GM23338 (cell line): ENCODE measurements at regions not wholly inside any gene's neighbourhood (a gene's known extent, or its start where the extent isn't known, plus 50 kb on each side); places are given as distances from the start of the nearest gene placed in this dataset.

Source experiments
- ATAC-seq: fragments of 200-7000 bp; cut with Tn5 transposase; 3 replicates; pipeline ENCODE4 v1.9.1; 2020
- DNase-seq: peaks from one replicate; pipeline ENCODE4 v3.0.0-alpha.2; 2015; ENCODE audit warnings: low spot score
- H2AFZ ChIP-seq: fragments of 200-600 bp; sonication (generic); 2 replicates; pipeline ENCODE4 v1.8.0; 2016; ENCODE audit warnings: antibody characterized with exemption, mild to moderate bottlenecking, moderate library complexity
- H3F3A ChIP-seq: fragments of 200-600 bp; sonication (generic); replicated peaks from 2 replicates; pipeline ENCODE4 v1.8.0; 2017; ENCODE audit warnings: antibody characterized with exemption, mixed run types, low read depth
- H3K27ac ChIP-seq: fragments of 200-600 bp; sonication (generic); 2 replicates; pipeline ENCODE4 v1.6.1; 2016; ENCODE audit warnings: low read depth
- H3K27me3 ChIP-seq: fragments of 200-600 bp; sonication (generic); 2 replicates; pipeline ENCODE4 v1.8.0; 2016; ENCODE audit warnings: mild to moderate bottlenecking, mixed run types, moderate library complexity; ENCODE audit not compliant: insufficient read depth
- H3K36me3 ChIP-seq: fragments of 200-600 bp; sonication (generic); 2 replicates; pipeline ENCODE4 v1.8.0; 2016; ENCODE audit warnings: mild to moderate bottlenecking; ENCODE audit not compliant: insufficient read depth
- H3K4me1 ChIP-seq: fragments of 200-600 bp; sonication (generic); 2 replicates; pipeline ENCODE4 v1.8.0; 2016; ENCODE audit warnings: mild to moderate bottlenecking, moderate library complexity; ENCODE audit not compliant: insufficient read depth
- H3K4me2 ChIP-seq: fragments of 200-600 bp; sonication (generic); 2 replicates; pipeline ENCODE4 v1.7.1; 2017; ENCODE audit warnings: mixed run types
- H3K4me3 ChIP-seq: fragments of 200-600 bp; sonication (generic); 2 replicates; pipeline ENCODE4 v1.6.1; 2016; ENCODE audit warnings: mixed run types
- H3K79me2 ChIP-seq: fragments of 200-600 bp; sonication (generic); replicated peaks from 2 replicates; pipeline ENCODE4 v1.8.0; 2017; ENCODE audit warnings: mild to moderate bottlenecking; ENCODE audit not compliant: insufficient read depth
- H3K9me2 ChIP-seq: fragments of 200-600 bp; sonication (generic); 2 replicates; pipeline ENCODE4 v1.8.0; 2017; ENCODE audit not compliant: insufficient read depth
- H4K20me1 ChIP-seq: fragments of 200-600 bp; sonication (generic); replicated peaks from 2 replicates; pipeline ENCODE4 v1.8.0; 2017; ENCODE audit warnings: mild to moderate bottlenecking; ENCODE audit not compliant: insufficient read depth
- H3K27ac Mint-ChIP-seq: 2 replicates; pipeline ENCODE4 v1.8.0; 2020; ENCODE audit warnings: inconsistent platforms, mild to moderate bottlenecking, moderate library complexity, mixed read lengths
- H3K27me3 Mint-ChIP-seq: 3 replicates; pipeline ENCODE4 v1.8.0; 2022; ENCODE audit warnings: low read depth, mild to moderate bottlenecking, moderate library complexity, mixed read lengths, inconsistent platforms; ENCODE audit not compliant: insufficient read depth, poor library complexity
- H3K36me3 Mint-ChIP-seq: 3 replicates; pipeline ENCODE4 v1.8.0; 2021; ENCODE audit warnings: low read depth, mild to moderate bottlenecking, inconsistent platforms, moderate library complexity, mixed read lengths
- H3K4me1 Mint-ChIP-seq: 3 replicates; pipeline ENCODE4 v1.8.0; 2020; ENCODE audit warnings: mild to moderate bottlenecking, inconsistent platforms, mixed read lengths
- H3K4me3 Mint-ChIP-seq: 3 replicates; pipeline ENCODE4 v1.8.0; 2021; ENCODE audit warnings: moderate library complexity, mild to moderate bottlenecking, inconsistent platforms, mixed read lengths
- H3K9me3 Mint-ChIP-seq: 3 replicates; pipeline ENCODE4 v1.8.0; 2020; ENCODE audit warnings: moderate library complexity, mild to moderate bottlenecking, inconsistent platforms, mixed read lengths
- EZH2 ChIP-seq: fragments of 200-600 bp; sonication (generic); IDR thresholded peaks from one replicate; pipeline ENCODE4 v1.8.0; 2017; ENCODE audit warnings: antibody characterized with exemption, mild to moderate bottlenecking, low read depth; ENCODE audit not compliant: unreplicated experiment
- EZH2phosphoT487 ChIP-seq: fragments of 200-600 bp; sonication (generic); IDR thresholded peaks from one replicate; pipeline ENCODE4 v1.8.1; 2018; ENCODE audit warnings: antibody characterized with exemption; ENCODE audit not compliant: unreplicated experiment
- POLR2AphosphoS5 ChIP-seq: IDR thresholded peaks from 2 replicates; pipeline ENCODE4 v1.6.1; 2016; ENCODE audit warnings: antibody characterized with exemption, low read depth
- STAT1 ChIP-seq: IDR thresholded peaks from one replicate; pipeline ENCODE4 v1.6.1; 2016; ENCODE audit warnings: antibody characterized with exemption; ENCODE audit not compliant: unreplicated experiment
- ZNF114 ChIP-seq: fragments of 250-450 bp; sonication (Bioruptor Pico); IDR thresholded peaks from 2 replicates; pipeline ENCODE4 v1.5.0; 2020; ENCODE audit warnings: mild to moderate bottlenecking, moderate library complexity
- ZNF331 ChIP-seq: fragments of 250-450 bp; sonication (Bioruptor Pico); IDR thresholded peaks from 2 replicates; pipeline ENCODE4 v1.5.0; 2020; ENCODE audit warnings: low read depth, mild to moderate bottlenecking, moderate library complexity
- TF ChIP-seq, protein P1 (sequence below): fragments of 250-450 bp; sonication (Bioruptor Pico); IDR thresholded peaks from 2 replicates; pipeline ENCODE4 v1.5.0; 2020; ENCODE audit warnings: mild to moderate bottlenecking, moderate library complexity
- TF ChIP-seq, protein P2 (sequence below), 2 experiments: fragments of 200-600 bp in 1 of 2; sonication (generic) in 1 of 2; conservative IDR thresholded peaks; 2 replicates each; pipeline versions ENCODE4 v1.5.1 to v1.6.1; 2016 to 2017; ENCODE audit warnings: antibody characterized with exemption in 2 of 2, low read depth in 2 of 2, mild to moderate bottlenecking in 2 of 2, moderate library complexity in 1 of 2
- TF ChIP-seq, protein P3 (sequence below): IDR thresholded peaks from 2 replicates; pipeline ENCODE4 v1.6.1; 2016; ENCODE audit warnings: antibody characterized with exemption

DNA sequence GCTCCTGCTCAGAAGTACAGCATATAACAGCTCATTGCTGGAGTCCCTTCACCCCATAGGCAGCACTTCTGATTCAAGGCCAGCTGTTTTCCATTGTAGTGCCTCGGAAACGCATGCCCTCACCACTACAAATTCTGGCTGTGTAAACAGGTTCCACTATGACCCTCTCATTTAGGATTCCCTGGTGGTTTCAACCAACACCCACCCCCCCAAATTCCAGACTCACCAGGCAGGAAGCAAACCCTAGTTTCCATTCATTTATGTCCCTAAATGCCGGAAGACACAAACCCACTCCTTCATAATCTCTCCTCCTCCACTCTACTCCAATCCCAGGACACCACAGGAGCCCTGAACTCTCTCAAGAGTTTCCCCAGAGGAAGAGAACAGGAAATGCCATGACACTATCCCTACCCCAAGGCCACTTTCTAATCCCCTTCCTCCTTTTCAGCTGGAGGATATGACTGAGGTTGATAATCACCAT lies 75.9 kb upstream of the TMPO start:
- Mint-ChIP-seq H3K4me1 (peaks cover 10% of the 10 kb centered on the region), H3K9me3 (peaks cover 10% of the 10 kb centered on the region; the same call in 2 of the 3 replicates), H3K4me3 (no peak overlapping the region), H3K36me3 (no peaks in the 10 kb centered on the region), H3K27ac (no peak overlapping the region), H3K27me3 (peaks cover 4% of the 10 kb centered on the region)
- Histone ChIP-seq H3K27ac (no peak overlapping the region), H3K9me2 (peaks cover 5% of the 10 kb centered on the region; the same call in 1 of the 2 replicates), H2AFZ (peak overlapping the region; percentile 78), H4K20me1 (no peaks in the 10 kb centered on the region), H3K4me1 (peaks cover 8% of the 10 kb centered on the region; the same call in 1 of the 2 replicates), H3K4me3 (no peak overlapping the region), H3K27me3 (no peaks in the 10 kb centered on the region), H3K4me2 (no peak overlapping the region), H3K79me2 (no peaks in the 10 kb centered on the region), H3K36me3 (no peaks in the 10 kb centered on the region), H3F3A (no peaks in the 10 kb centered on the region)
- ATAC-seq: peak; percentile 24; the same call in 1 of the 3 replicates
- TF ChIP-seq, protein P1, sequence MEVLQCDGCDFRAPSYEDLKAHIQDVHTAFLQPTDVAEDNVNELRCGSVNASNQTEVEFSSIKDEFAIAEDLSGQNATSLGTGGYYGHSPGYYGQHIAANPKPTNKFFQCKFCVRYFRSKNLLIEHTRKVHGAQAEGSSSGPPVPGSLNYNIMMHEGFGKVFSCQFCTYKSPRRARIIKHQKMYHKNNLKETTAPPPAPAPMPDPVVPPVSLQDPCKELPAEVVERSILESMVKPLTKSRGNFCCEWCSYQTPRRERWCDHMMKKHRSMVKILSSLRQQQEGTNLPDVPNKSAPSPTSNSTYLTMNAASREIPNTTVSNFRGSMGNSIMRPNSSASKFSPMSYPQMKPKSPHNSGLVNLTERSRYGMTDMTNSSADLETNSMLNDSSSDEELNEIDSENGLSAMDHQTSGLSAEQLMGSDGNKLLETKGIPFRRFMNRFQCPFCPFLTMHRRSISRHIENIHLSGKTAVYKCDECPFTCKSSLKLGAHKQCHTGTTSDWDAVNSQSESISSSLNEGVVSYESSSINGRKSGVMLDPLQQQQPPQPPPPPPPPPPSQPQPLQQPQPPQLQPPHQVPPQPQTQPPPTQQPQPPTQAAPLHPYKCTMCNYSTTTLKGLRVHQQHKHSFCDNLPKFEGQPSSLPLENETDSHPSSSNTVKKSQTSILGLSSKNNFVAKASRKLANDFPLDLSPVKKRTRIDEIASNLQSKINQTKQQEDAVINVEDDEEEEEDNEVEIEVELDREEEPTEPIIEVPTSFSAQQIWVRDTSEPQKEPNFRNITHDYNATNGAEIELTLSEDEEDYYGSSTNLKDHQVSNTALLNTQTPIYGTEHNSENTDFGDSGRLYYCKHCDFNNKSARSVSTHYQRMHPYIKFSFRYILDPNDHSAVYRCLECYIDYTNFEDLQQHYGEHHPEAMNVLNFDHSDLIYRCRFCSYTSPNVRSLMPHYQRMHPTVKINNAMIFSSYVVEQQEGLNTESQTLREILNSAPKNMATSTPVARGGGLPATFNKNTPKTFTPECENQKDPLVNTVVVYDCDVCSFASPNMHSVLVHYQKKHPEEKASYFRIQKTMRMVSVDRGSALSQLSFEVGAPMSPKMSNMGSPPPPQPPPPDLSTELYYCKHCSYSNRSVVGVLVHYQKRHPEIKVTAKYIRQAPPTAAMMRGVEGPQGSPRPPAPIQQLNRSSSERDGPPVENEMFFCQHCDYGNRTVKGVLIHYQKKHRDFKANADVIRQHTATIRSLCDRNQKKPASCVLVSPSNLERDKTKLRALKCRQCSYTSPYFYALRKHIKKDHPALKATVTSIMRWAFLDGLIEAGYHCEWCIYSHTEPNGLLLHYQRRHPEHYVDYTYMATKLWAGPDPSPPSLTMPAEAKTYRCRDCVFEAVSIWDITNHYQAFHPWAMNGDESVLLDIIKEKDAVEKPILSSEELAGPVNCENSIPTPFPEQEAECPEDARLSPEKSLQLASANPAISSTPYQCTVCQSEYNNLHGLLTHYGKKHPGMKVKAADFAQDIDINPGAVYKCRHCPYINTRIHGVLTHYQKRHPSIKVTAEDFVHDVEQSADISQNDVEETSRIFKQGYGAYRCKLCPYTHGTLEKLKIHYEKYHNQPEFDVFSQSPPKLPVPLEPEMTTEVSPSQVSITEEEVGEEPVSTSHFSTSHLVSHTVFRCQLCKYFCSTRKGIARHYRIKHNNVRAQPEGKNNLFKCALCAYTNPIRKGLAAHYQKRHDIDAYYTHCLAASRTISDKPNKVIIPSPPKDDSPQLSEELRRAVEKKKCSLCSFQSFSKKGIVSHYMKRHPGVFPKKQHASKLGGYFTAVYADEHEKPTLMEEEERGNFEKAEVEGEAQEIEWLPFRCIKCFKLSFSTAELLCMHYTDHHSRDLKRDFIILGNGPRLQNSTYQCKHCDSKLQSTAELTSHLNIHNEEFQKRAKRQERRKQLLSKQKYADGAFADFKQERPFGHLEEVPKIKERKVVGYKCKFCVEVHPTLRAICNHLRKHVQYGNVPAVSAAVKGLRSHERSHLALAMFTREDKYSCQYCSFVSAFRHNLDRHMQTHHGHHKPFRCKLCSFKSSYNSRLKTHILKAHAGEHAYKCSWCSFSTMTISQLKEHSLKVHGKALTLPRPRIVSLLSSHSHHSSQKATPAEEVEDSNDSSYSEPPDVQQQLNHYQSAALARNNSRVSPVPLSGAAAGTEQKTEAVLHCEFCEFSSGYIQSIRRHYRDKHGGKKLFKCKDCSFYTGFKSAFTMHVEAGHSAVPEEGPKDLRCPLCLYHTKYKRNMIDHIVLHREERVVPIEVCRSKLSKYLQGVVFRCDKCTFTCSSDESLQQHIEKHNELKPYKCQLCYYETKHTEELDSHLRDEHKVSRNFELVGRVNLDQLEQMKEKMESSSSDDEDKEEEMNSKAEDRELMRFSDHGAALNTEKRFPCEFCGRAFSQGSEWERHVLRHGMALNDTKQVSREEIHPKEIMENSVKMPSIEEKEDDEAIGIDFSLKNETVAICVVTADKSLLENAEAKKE (CRISPR knock-in tag): no peak
- TF ChIP-seq POLR2AphosphoS5 (no peak), ZNF114 (CRISPR knock-in tag) (no peak), EZH2 (no peak), STAT1 (no peak), ZNF331 (CRISPR knock-in tag) (no peak), EZH2phosphoT487 (no peak)
- TF ChIP-seq, protein P2, sequence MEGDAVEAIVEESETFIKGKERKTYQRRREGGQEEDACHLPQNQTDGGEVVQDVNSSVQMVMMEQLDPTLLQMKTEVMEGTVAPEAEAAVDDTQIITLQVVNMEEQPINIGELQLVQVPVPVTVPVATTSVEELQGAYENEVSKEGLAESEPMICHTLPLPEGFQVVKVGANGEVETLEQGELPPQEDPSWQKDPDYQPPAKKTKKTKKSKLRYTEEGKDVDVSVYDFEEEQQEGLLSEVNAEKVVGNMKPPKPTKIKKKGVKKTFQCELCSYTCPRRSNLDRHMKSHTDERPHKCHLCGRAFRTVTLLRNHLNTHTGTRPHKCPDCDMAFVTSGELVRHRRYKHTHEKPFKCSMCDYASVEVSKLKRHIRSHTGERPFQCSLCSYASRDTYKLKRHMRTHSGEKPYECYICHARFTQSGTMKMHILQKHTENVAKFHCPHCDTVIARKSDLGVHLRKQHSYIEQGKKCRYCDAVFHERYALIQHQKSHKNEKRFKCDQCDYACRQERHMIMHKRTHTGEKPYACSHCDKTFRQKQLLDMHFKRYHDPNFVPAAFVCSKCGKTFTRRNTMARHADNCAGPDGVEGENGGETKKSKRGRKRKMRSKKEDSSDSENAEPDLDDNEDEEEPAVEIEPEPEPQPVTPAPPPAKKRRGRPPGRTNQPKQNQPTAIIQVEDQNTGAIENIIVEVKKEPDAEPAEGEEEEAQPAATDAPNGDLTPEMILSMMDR (conservative IDR thresholded peaks at IDR 0.05; ENCODE audit: low read depth in 2 of 2): no peak
- TF ChIP-seq, protein P3, sequence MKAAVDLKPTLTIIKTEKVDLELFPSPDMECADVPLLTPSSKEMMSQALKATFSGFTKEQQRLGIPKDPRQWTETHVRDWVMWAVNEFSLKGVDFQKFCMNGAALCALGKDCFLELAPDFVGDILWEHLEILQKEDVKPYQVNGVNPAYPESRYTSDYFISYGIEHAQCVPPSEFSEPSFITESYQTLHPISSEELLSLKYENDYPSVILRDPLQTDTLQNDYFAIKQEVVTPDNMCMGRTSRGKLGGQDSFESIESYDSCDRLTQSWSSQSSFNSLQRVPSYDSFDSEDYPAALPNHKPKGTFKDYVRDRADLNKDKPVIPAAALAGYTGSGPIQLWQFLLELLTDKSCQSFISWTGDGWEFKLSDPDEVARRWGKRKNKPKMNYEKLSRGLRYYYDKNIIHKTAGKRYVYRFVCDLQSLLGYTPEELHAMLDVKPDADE: no peak
- no peak for DNase-seq
